GM23248 (cell line): ENCODE measurements at regions not wholly inside any gene's neighbourhood (a gene's known extent, or its start where the extent isn't known, plus 50 kb on each side); places are given as distances from the start of the nearest gene placed in this dataset.

Experiments used
- EZH2 ChIP-seq: fragments of 200-600 bp; sonication (generic); IDR thresholded peaks from 2 replicates; pipeline ENCODE4 v1.6.1; 2018; ENCODE audit warnings: antibody characterized with exemption, mild to moderate bottlenecking; ENCODE audit not compliant: insufficient read depth, poor library complexity, severe bottlenecking
- EZH2phosphoT487 ChIP-seq: fragments of 200-600 bp; sonication (generic); IDR thresholded peaks from 2 replicates; pipeline ENCODE4 v1.6.1; 2018; ENCODE audit warnings: antibody characterized with exemption, moderate library complexity, mild to moderate bottlenecking, low read depth; ENCODE audit not compliant: insufficient read depth

GRCh38 chr1:192521734-192522133, 53.8 kb upstream of the RGS1 start:
- TF ChIP-seq EZH2 (no peak), EZH2phosphoT487 (no peak)
